A673 (cell line): ENCODE measurements at regions not wholly inside any gene's neighbourhood (a gene's known extent, or its start where the extent isn't known, plus 50 kb on each side); places are given as distances from the start of the nearest gene placed in this dataset.

Experiments used
- BruUV-seq: library from RNA; stranded (reverse); fragments of 400-500 nt; replicated peaks from 2 replicates; lab custom pipeline; 2021; lab: Mats Ljungman, UMichigan
- CTCF ChIA-PET: fragments of 300-600 bp; sonication (Branson Sonifier 250); formaldehyde crosslinking; loops from one replicate; lab custom pipeline; 2022; ENCODE audit warnings: antibody characterized with exemption; lab: Charles Lee
- POLR2A ChIA-PET: fragments of 300-600 bp; sonication (Branson Sonifier 250); formaldehyde crosslinking; loops from one replicate; lab custom pipeline; 2022; ENCODE audit warnings: antibody characterized with exemption; ENCODE audit not compliant: low non-redundant PET; lab: Charles Lee
- DNase-seq: peaks from one replicate; pipeline ENCODE4 v3.0.0-alpha.2; 2015; ENCODE audit warnings: low spot score
- H3K27ac ChIP-seq: fragments of 200-600 bp; sonication (generic); 2 replicates; pipeline ENCODE4 v1.5.1; 2016; ENCODE audit warnings: mixed run types, low read depth, mild to moderate bottlenecking, mixed read lengths, antibody characterized with exemption, low read length; ENCODE audit not compliant: poor library complexity, severe bottlenecking
- H3K27me3 ChIP-seq: fragments of 200-600 bp; sonication (generic); replicated peaks from 2 replicates; pipeline ENCODE4 v1.6.1; 2017; ENCODE audit warnings: mixed run types, low read depth, mild to moderate bottlenecking, mixed read lengths, antibody characterized with exemption, low read length; ENCODE audit not compliant: insufficient read depth, poor library complexity
- H3K36me3 ChIP-seq: fragments of 200-600 bp; sonication (generic); 2 replicates; pipeline ENCODE4 v1.6.1; 2016; ENCODE audit warnings: mixed run types, mild to moderate bottlenecking, mixed read lengths, antibody characterized with exemption, low read length; ENCODE audit not compliant: insufficient read depth, poor library complexity, severe bottlenecking
- H3K4me1 ChIP-seq: fragments of 200-600 bp; sonication (generic); 2 replicates; pipeline ENCODE4 v1.6.1; 2017; ENCODE audit warnings: mixed run types, mild to moderate bottlenecking, mixed read lengths, antibody characterized with exemption, low read length; ENCODE audit not compliant: insufficient read depth, poor library complexity, severe bottlenecking
- H3K4me3 ChIP-seq: fragments of 200-600 bp; sonication (generic); 2 replicates; pipeline ENCODE4 v1.5.1; 2016; ENCODE audit warnings: low read depth, mixed run types, mild to moderate bottlenecking, mixed read lengths, low read length; ENCODE audit not compliant: poor library complexity, severe bottlenecking
- H3K9me3 ChIP-seq: fragments of 200-600 bp; sonication (generic); 2 replicates; pipeline ENCODE4 v1.6.1; 2016; ENCODE audit warnings: mixed run types, low read depth, mild to moderate bottlenecking, mixed read lengths, antibody characterized with exemption, low read length; ENCODE audit not compliant: poor library complexity, severe bottlenecking
- EZH2 ChIP-seq: fragments of 200-600 bp; sonication (generic); IDR thresholded peaks from 2 replicates; pipeline ENCODE4 v1.6.1; 2017; ENCODE audit warnings: borderline replicate concordance, low read depth, mild to moderate bottlenecking, mixed read lengths, antibody characterized with exemption, low read length; ENCODE audit not compliant: poor library complexity, severe bottlenecking
- intact Hi-C: fragments of 100-400 bp; cut with micrococcal nuclease; formaldehyde crosslinking; loops from one replicate; pipeline ENCODE4 v1.10.0; 2022; ENCODE audit not compliant: unreplicated experiment
- TF ChIP-seq, protein P1 (sequence below): fragments of 300-800, 200-600 bp; sonication (generic); conservative IDR thresholded peaks from 2 replicates; pipeline ENCODE4 v1.5.1; 2017; ENCODE audit warnings: low read depth, mild to moderate bottlenecking, antibody characterized with exemption, low read length, moderate library complexity, mixed read lengths

DNA sequence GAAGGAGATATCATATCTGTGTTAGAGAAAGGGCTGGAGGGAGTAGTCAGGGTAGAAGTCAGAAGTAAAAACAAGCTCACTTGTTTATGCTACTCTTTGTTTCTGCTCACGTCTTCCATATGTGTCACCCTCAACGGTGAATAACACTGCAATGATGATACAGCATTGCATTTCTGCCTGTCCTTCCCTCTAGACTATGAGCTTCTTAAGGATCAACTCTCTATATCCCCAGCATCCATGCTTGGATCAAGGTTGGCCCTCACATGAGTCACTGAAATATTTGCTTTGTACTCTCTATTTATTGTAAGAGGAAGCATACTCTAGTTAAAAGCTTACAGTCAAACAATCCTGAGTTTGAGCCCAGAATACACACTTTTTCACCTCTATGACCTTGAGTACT, 406.0 kb downstream of the RFC3 start:
- no peak overlapping the region for H3K27ac ChIP-seq
- no TSS peak for BruUV-seq
- TF ChIP-seq EZH2 = no peak
- TF ChIP-seq, protein P1, sequence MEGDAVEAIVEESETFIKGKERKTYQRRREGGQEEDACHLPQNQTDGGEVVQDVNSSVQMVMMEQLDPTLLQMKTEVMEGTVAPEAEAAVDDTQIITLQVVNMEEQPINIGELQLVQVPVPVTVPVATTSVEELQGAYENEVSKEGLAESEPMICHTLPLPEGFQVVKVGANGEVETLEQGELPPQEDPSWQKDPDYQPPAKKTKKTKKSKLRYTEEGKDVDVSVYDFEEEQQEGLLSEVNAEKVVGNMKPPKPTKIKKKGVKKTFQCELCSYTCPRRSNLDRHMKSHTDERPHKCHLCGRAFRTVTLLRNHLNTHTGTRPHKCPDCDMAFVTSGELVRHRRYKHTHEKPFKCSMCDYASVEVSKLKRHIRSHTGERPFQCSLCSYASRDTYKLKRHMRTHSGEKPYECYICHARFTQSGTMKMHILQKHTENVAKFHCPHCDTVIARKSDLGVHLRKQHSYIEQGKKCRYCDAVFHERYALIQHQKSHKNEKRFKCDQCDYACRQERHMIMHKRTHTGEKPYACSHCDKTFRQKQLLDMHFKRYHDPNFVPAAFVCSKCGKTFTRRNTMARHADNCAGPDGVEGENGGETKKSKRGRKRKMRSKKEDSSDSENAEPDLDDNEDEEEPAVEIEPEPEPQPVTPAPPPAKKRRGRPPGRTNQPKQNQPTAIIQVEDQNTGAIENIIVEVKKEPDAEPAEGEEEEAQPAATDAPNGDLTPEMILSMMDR = no peak
- H3K4me3 ChIP-seq = no peak overlapping the region
- no peak for DNase-seq
- H3K36me3 ChIP-seq = no peaks in the 10 kb centered on the region
- ChIA-PET CTCF (no interaction called here), POLR2A (no interaction called here)
- no peaks in the 10 kb centered on the region for H3K27me3 ChIP-seq
- intact Hi-C loops = no loop called here
- no peaks in the 10 kb centered on the region for H3K9me3 ChIP-seq
- no peaks in the 10 kb centered on the region for H3K4me1 ChIP-seq

DNA sequence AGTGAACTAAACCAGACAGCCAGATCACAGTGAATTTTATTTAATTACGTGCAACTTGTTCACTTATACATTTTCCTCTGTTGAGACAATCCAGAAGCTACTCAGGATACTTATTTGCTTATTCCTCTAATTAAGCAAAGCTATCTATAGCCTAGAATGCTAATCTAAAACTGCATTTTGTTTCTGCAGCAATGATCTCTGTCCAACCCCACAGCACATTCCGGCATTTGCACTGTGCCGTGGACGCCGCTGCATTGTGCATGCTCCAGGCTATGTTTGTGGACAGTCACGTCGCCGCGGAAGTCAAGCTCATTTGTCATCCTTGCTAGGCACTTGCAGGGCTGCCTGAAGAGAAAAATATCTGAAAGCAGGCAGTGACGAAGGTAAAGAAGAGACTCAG, 406.9 kb downstream of the RFC3 start:
- H3K27ac ChIP-seq = no peak overlapping the region
- TF ChIP-seq EZH2 = no peak
- TF ChIP-seq, protein P1 = no peak
- no peaks in the 10 kb centered on the region for H3K36me3 ChIP-seq
- H3K4me1 ChIP-seq = no peaks in the 10 kb centered on the region
- BruUV-seq = no TSS peak
- intact Hi-C loops = no loop called here
- ChIA-PET CTCF (no interaction called here), POLR2A (no interaction called here)
- no peaks in the 10 kb centered on the region for H3K9me3 ChIP-seq
- H3K4me3 ChIP-seq = no peak overlapping the region
- DNase-seq = no peak
- H3K27me3 ChIP-seq = no peaks in the 10 kb centered on the region

DNA sequence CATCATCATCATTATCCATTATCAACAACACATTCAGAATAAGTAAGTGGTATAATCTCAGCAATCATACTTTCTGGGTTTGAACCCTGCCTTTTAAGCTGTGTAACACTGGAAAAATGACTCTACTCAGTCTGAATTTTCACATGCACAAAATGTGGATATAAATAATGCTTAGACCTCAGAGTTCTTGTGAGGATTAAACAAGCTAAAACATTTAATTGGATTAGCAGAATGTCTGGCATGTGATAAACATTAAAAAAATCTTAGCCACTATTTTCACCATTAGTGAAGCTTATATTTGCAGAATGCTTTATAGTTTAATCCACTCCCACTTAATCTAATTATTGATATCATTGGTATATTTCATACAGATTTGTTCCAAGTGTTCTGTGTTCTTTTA, 412.3 kb downstream of the RFC3 start:
- CTCF ChIA-PET = no interaction called here
- no peak for TF ChIP-seq EZH2
- TF ChIP-seq, protein P1 = no peak
- H3K4me3 ChIP-seq = no peak overlapping the region
- no peaks in the 10 kb centered on the region for H3K9me3 ChIP-seq
- H3K27ac ChIP-seq = no peak overlapping the region
- intact Hi-C loops = no loop called here
- H3K4me1 ChIP-seq = no peaks in the 10 kb centered on the region
- H3K27me3 ChIP-seq = no peaks in the 10 kb centered on the region
- no peak for DNase-seq
- BruUV-seq = no TSS peak
- POLR2A ChIA-PET = no interaction called here
- H3K36me3 ChIP-seq = no peaks in the 10 kb centered on the region
